HepG2 (cell line): ENCODE measurements at regions not wholly inside any gene's neighbourhood (a gene's known extent, or its start where the extent isn't known, plus 50 kb on each side); places are given as distances from the start of the nearest gene placed in this dataset.
A peak's percentile ranks its signal among the peaks of the same experiment; 100 is the strongest.

Source experiments
- CTCF ChIP-seq: sonication (generic); formaldehyde crosslinking; IDR thresholded peaks from 2 replicates; pipeline ENCODE4 v1.5.0; 2020; ENCODE audit warnings: mild to moderate bottlenecking, missing genetic modification reagents, moderate library complexity
- EP300 ChIP-seq, 3 experiments: sonication (generic) in 1 of 3; formaldehyde crosslinking in 1 of 3; IDR thresholded peaks; 2 replicates each; pipeline versions ENCODE4 v1.5.1 to v1.6.1; 2011 to 2020; ENCODE audit warnings: low read depth in 2 of 3, low read length in 2 of 3, borderline replicate concordance in 1 of 3, improper control_type of control experiment in 1 of 3, mild to moderate bottlenecking in 1 of 3, missing genetic modification reagents in 1 of 3, moderate library complexity in 1 of 3
- HCFC1 ChIP-seq: fragments of 150-350 bp; IDR thresholded peaks from 2 replicates; pipeline ENCODE4 v1.6.1; 2014; ENCODE audit warnings: low read depth, low read length
- MAZ ChIP-seq, 2 experiments: sonication (generic) in 1 of 2; formaldehyde crosslinking in 1 of 2; IDR thresholded peaks; 2 replicates each; pipeline versions ENCODE4 v1.5.0 to v1.6.1; 2012 to 2020; ENCODE audit warnings: low read depth in 2 of 2, mild to moderate bottlenecking in 2 of 2, borderline replicate concordance in 1 of 2, improper control_type of control experiment in 1 of 2, low read length in 1 of 2, missing genetic modification reagents in 1 of 2, moderate library complexity in 1 of 2
- NCOA2 ChIP-seq: sonication (generic); formaldehyde crosslinking; IDR thresholded peaks from 2 replicates; pipeline ENCODE4 v1.8.0; 2022; ENCODE audit warnings: inconsistent platforms
- POLR2AphosphoS5 ChIP-seq: IDR thresholded peaks from 2 replicates; pipeline ENCODE4 v1.6.1; 2012; ENCODE audit warnings: low read depth, low read length
- ZFX ChIP-seq: sonication (generic); formaldehyde crosslinking; IDR thresholded peaks from 2 replicates; pipeline ENCODE4 v1.4.0; 2020; ENCODE audit warnings: mild to moderate bottlenecking, low read depth, missing genetic modification reagents, moderate library complexity

- no peak for TF ChIP-seq MAZ (IDR thresholded peaks at IDR 0.05; ENCODE audit: borderline replicate concordance, low read depth, low read length)
- no peak for TF ChIP-seq MAZ (CRISPR knock-in tag; IDR thresholded peaks at IDR 0.05; ENCODE audit: low read depth)
- TF ChIP-seq EP300 (IDR thresholded peaks at IDR 0.05; ENCODE audit: low read depth in 2 of 2, low read length in 2 of 2): no peak
- no peak for TF ChIP-seq EP300 (CRISPR knock-in tag; IDR thresholded peaks at IDR 0.05; ENCODE audit: borderline replicate concordance)
- no peak for TF ChIP-seq POLR2AphosphoS5
- TF ChIP-seq NCOA2: no peak
- TF ChIP-seq CTCF (CRISPR knock-in tag): peak; percentile 73
- no peak for TF ChIP-seq HCFC1
- TF ChIP-seq ZFX (CRISPR knock-in tag): no peak
Measured at GRCh38 chr12:92987362-92987761, 58.3 kb upstream of the EEA1 start.
